Duodenal mucosa (tissue), 2 donors: ENCODE measurements at regions not wholly inside any gene's neighbourhood (a gene's known extent, or its start where the extent isn't known, plus 50 kb on each side); places are given as distances from the start of the nearest gene placed in this dataset.
"Not testable (repeated sequence)": the region's sequence is repeated elsewhere in the genome, so short reads cannot be mapped to it uniquely, and the experiment has no call there.

Experiments
- H3K27ac ChIP-seq: one replicate; pipeline ENCODE4 v1.7.0; 2013; ENCODE audit warnings: low read depth, low read length
- H3K27me3 ChIP-seq, 2 donors: one replicate each; pipeline ENCODE4 v1.7.0; 2013; ENCODE audit warnings: low read length in 2 of 2, control low read depth in 1 of 2; ENCODE audit not compliant: insufficient read depth in 2 of 2, control insufficient read depth in 1 of 2
- H3K36me3 ChIP-seq, 2 donors: one replicate each; pipeline ENCODE4 v1.7.0; 2013; ENCODE audit warnings: low read length in 2 of 2, control low read depth in 1 of 2; ENCODE audit not compliant: insufficient read depth in 2 of 2, control insufficient read depth in 1 of 2
- H3K4me1 ChIP-seq, 2 donors: one replicate each; pipeline ENCODE4 v1.7.0; 2013; ENCODE audit warnings: low read length in 2 of 2, control low read depth in 1 of 2; ENCODE audit not compliant: insufficient read depth in 2 of 2, control insufficient read depth in 1 of 2
- H3K4me3 ChIP-seq, 2 donors: one replicate each; pipeline ENCODE4 v1.7.0; 2013; ENCODE audit warnings: low read length in 2 of 2, low read depth in 1 of 2
- H3K9ac ChIP-seq, 2 donors: one replicate each; pipeline ENCODE4 v1.7.0; 2013; ENCODE audit warnings: low read length in 2 of 2, low read depth in 1 of 2
- H3K9me3 ChIP-seq, 2 donors: one replicate each; pipeline ENCODE4 v1.7.0; 2013; ENCODE audit warnings: low read length in 2 of 2, control low read depth in 1 of 2; ENCODE audit not compliant: control insufficient read depth in 1 of 2

- H3K36me3 ChIP-seq, result no peaks in the 10 kb centered on the region
- H3K4me3 ChIP-seq, result no peak overlapping the region
- H3K27ac ChIP-seq, result no peak overlapping the region
- no peaks in the 10 kb centered on the region for H3K4me1 ChIP-seq
- no peak overlapping the region for H3K9ac ChIP-seq
- no peaks in the 10 kb centered on the region for H3K9me3 ChIP-seq
- no peaks in the 10 kb centered on the region for H3K27me3 ChIP-seq
Measured at GRCh38 chr3:56960234-56960917, 100.1 kb upstream of the SPATA12 start.

- Histone ChIP-seq H3K4me1 (no peaks in the 10 kb centered on the region), H3K27ac (no peak overlapping the region), H3K9me3 (no peaks in the 10 kb centered on the region), H3K36me3 (no peaks in the 10 kb centered on the region), H3K4me3 (no peak overlapping the region), H3K9ac (no peak overlapping the region), H3K27me3 (no peaks in the 10 kb centered on the region)
Measured at GRCh38 chr3:56958879-56959278, 101.6 kb upstream of the SPATA12 start.

GRCh38 chr3:56957522-56957921 is 102.9 kb upstream of the SPATA12 start:
- Histone ChIP-seq H3K27me3 (no peaks in the 10 kb centered on the region), H3K27ac (no peak overlapping the region), H3K4me1 (no peaks in the 10 kb centered on the region), H3K9ac (no peak overlapping the region), H3K36me3 (no peaks in the 10 kb centered on the region), H3K4me3 (no peak overlapping the region), H3K9me3 (no peaks in the 10 kb centered on the region)

- Histone ChIP-seq H3K9me3 (no peaks in the 10 kb centered on the region), H3K27ac (no peak overlapping the region), H3K27me3 (no peaks in the 10 kb centered on the region), H3K36me3 (no peaks in the 10 kb centered on the region), H3K4me3 (no peak overlapping the region), H3K9ac (no peak overlapping the region), H3K4me1 (no peaks in the 10 kb centered on the region)
Measured at GRCh38 chr3:56956906-56957305, 103.6 kb upstream of the SPATA12 start.

DNA sequence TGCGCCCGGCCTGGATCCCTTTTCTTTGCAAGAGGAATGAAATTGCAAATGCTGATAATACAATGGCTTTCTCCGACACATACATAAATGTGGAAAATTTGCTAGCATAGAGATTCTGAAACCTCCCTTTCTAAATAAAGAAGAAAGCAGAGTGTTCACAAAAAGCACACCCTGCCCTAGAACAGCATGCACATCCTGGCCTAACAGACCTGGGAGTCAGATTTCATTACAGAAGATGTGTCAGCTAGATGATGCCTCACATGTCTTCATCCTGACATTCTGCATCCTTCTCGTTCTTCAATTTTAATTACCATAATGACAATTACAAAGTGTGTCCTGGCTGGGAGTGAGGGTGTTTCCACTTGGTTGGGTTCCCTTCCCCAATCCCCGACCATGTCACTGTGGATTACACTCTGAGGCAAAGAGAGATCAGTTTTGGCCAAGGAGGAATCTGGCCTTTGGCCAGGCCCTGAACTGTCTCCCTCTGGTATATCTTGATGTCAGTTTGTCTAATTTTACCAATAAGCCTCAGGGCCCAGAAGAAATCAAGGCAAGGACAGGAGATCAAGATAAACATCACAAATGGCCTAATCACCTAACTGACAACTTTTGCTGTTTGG is 104.9 kb upstream of the SPATA12 start:
- Histone ChIP-seq H3K36me3 (no peaks in the 10 kb centered on the region), H3K27me3 (no peaks in the 10 kb centered on the region), H3K9ac (no peak overlapping the region), H3K4me3 (no peak overlapping the region), H3K4me1 (no peaks in the 10 kb centered on the region), H3K9me3 (no peaks in the 10 kb centered on the region), H3K27ac (no peak overlapping the region)

DNA sequence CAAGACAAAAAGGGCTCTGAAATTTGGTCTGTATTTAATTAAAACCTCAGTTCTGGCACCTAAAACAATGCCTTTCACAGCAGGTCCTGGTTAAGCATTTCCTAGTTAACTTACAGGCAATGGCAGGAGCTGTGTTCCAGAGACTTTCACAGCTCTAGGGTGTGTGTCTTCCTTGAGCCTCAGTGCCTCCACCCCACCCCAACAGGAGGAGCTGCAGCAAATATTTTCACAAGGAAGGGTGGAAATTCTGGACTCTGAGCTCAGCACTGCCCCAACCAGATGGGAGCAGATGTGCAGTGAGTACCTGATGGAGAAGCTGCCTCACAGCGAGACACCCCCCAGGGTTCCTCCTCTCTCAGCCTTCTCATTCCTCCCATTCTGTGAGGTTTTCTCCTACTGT is 106.3 kb upstream of the SPATA12 start:
- Histone ChIP-seq H3K36me3 (no peaks in the 10 kb centered on the region), H3K9ac (no peak overlapping the region), H3K9me3 (no peaks in the 10 kb centered on the region), H3K27me3 (no peaks in the 10 kb centered on the region), H3K4me3 (no peak overlapping the region), H3K27ac (no peak overlapping the region), H3K4me1 (no peaks in the 10 kb centered on the region)

- Histone ChIP-seq H3K9me3 (no peaks in the 10 kb centered on the region), H3K27me3 (no peaks in the 10 kb centered on the region), H3K4me3 (no peak overlapping the region), H3K4me1 (no peaks in the 10 kb centered on the region), H3K9ac (no peak overlapping the region), H3K36me3 (no peaks in the 10 kb centered on the region), H3K27ac (no peak overlapping the region)
Measured at GRCh38 chr3:56952846-56953245, 107.6 kb upstream of the SPATA12 start.

DNA sequence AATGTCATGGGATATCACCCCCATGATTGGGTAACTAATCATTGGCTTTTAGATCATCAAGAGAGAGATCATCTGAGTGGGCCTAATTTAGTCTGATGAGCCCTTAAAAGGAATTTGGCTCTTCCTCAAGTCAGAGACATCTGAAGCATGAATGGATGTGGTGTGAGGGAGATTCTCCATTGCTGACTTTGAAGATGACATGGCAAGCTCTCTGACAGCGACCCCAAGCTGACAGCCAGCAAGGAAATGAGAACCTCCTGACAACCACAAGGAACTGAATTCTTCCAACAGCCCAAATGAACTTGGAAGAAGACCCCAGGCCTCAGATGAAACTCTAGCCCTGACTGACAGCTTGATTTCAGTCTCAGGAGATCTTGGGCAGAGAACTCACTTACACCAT is 108.4 kb upstream of the SPATA12 start:
- Histone ChIP-seq H3K27ac (no peak overlapping the region), H3K9ac (no peak overlapping the region), H3K27me3 (no peaks in the 10 kb centered on the region), H3K36me3 (no peaks in the 10 kb centered on the region), H3K4me3 (no peak overlapping the region), H3K4me1 (no peaks in the 10 kb centered on the region), H3K9me3 (no peaks in the 10 kb centered on the region)

DNA sequence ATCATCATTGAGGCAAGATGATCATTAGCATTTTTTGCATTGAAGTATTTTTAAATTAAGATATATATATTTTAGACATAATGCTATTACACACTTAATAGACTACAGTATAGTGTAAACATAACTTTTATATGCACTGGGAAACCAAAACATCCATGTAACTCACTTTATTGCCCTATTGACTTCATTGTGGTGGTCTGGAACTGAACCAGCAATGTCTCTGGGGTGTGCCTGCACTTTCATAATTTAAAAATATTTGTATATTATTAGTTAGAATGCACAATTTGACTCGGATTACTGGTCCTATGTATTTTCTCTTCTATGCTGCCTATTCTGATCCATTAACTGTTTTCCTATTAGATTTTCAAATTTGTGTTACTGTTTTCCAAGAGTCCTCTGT is 109.1 kb upstream of the SPATA12 start:
- H3K27ac ChIP-seq, result no peak overlapping the region
- no peaks in the 10 kb centered on the region for H3K36me3 ChIP-seq
- no peak overlapping the region for H3K9ac ChIP-seq
- no peaks in the 10 kb centered on the region for H3K4me1 ChIP-seq
- H3K9me3 ChIP-seq, result no peaks in the 10 kb centered on the region
- no peak overlapping the region for H3K4me3 ChIP-seq
- H3K27me3 ChIP-seq, result no peaks in the 10 kb centered on the region

GRCh38 chr3:56945378-56945777 is 115.1 kb upstream of the SPATA12 start:
- H3K9ac ChIP-seq, H3K27ac ChIP-seq, H3K9me3 ChIP-seq, H3K4me1 ChIP-seq, H3K27me3 ChIP-seq, H3K36me3 ChIP-seq, H3K4me3 ChIP-seq: not testable (repeated sequence)
